ENCODE measurements at regions not wholly inside any gene's neighbourhood (a gene's known extent, or its start where the extent isn't known, plus 50 kb on each side); places are given as distances from the start of the nearest gene placed in this dataset.

- no peak for DNase-seq
These were observed 50.0 kb downstream of the NCOR2 start for GRCh38 chr12:124517260-124518050.

- DNase-seq = no peak
These were observed 50.6 kb downstream of the NCOR2 start for GRCh38 chr12:124516850-124517249.

GRCh38 chr12:124515981-124516380, 51.4 kb downstream of the NCOR2 start:
- DNase-seq = no peak

GRCh38 chr12:124514996-124515932, 52.1 kb downstream of the NCOR2 start:
- DNase-seq = no peak

- no peak for DNase-seq
These were observed 53.0 kb downstream of the NCOR2 start for GRCh38 chr12:124514145-124514995.

GRCh38 chr12:124513297-124513867, 54.0 kb downstream of the NCOR2 start:
- no peak for DNase-seq

- DNase-seq = no peak
These were observed 54.6 kb downstream of the NCOR2 start for GRCh38 chr12:124512667-124513296.

GRCh38 chr12:124511259-124511985, 56.0 kb downstream of the NCOR2 start:
- DNase-seq = no peak

- no peak for DNase-seq
These were observed 57.0 kb downstream of the NCOR2 start for GRCh38 chr12:124510301-124510970.

- DNase-seq = no peak
These were observed 57.6 kb downstream of the NCOR2 start for GRCh38 chr12:124509676-124510300.

GRCh38 chr12:124509300-124509675, 58.1 kb downstream of the NCOR2 start:
- no peak for DNase-seq

- DNase-seq = no peak
These were observed 58.9 kb downstream of the NCOR2 start for GRCh38 chr12:124508381-124509079.

GRCh38 chr12:124507188-124508109, 60.0 kb downstream of the NCOR2 start:
- DNase-seq = no peak

- no peak for DNase-seq
These were observed 60.6 kb downstream of the NCOR2 start for GRCh38 chr12:124506832-124507153.

- DNase-seq = no peak
These were observed 61.1 kb downstream of the NCOR2 start for GRCh38 chr12:124506145-124506831.

- no peak for DNase-seq
These were observed 62.2 kb downstream of the NCOR2 start for GRCh38 chr12:124505001-124505818.
